Fibroblast of skin of abdomen (primary cell): ENCODE measurements at regions not wholly inside any gene's neighbourhood (a gene's known extent, or its start where the extent isn't known, plus 50 kb on each side); places are given as distances from the start of the nearest gene placed in this dataset.
"Not testable (repeated sequence)": the region's sequence is repeated elsewhere in the genome, so short reads cannot be mapped to it uniquely, and the experiment has no call there.

ENCODE experiments used
- DNase-seq: peaks from one replicate; pipeline ENCODE4 v3.0.0-alpha.2; 2013

DNA sequence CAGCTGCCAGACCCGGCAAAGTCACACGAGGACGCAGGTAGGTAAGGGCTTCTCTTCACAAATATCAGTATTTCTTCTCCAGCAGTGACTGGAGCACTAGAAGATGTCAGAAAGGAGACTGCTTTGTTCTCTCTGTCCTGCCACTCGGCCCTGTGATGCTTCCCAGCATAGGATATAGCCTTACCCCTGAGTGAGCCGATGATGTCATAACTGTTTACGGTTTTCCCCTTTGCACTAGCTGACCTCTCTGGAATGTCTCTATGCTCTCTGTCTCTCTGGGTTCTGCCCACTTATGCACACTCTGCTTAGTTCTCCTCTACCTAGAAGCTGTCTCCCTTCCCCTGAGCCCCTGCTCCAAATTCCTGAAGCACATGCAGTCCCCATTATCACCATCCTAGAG is 167.5 kb upstream of the PODXL start:
- peak; percentile 20 for DNase-seq

DNA sequence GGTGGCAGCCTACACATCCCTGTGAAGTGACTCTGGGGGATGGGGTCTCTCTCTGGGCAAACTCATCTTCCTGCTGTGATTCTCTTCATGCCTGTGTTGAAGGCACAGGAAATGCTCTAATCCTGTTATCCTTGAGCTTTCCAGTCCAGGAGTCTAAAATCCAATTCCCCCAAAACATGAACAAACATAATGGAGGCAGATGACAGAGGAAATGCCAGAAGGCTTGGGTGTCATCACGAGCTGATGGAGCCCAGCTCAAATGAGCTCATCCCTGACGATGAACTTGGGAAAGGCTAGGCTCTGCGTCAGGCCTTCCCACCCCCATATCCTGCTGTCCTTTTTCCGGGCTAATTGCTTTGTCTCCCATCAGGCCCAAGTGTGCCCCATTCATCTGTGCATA is 165.9 kb upstream of the PODXL start:
- DNase-seq: peak; percentile 40

DNA sequence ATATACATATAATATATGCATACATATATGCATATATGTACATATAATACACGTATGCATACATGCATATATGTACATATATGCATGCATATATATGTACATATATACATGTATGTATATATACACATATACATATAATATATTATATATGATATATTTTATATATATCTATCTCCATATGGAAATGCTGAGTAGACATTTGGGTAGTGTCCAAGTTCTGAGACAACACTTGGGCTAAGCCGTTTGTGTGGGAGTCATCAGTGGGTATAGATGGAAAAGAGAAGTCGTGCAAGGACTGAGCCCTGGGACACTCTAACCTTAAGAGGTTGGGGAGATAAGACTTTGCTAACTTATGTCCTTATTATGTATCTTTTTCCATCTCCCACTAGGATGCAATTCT is 165.2 kb upstream of the PODXL start:
- no peak for DNase-seq

DNA sequence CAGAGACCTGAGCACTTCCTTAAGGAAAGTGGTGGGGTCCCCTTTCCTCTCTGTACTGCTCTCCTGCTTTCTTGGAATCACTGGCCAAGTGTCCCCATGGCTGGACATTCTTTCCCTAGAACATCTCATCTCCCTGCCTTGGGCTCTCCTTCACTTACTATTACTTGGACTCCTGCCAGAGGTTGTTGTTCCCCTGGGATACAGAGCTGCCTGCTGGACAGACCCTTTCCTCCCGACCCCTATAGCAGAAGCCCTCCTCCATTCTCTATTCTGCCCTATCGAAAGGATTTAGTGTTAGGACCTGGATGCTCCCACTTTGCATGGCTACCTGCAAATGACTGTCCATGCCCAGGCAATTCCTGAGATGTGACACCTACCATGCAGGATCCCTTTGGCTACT is 164.3 kb upstream of the PODXL start:
- DNase-seq: no peak

DNA sequence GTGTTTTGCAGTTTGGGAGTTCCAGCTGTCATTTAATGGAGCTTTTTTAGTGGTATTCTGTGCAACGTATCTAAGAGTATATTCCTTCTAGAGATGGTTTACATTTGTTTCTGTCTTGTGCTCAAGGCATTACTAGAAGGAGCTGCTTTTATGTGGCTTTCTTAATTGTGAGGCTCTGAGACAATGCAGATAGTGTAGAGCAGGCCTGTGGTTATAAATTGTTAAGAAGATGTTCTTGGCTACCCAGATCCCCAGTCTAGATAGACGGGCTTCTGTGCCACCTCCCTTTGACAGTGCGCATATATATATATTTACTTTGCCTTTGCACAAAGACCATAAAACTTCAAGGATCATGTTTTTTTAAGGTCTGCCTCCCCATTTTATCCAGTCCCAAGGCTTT is 160.8 kb upstream of the PODXL start:
- DNase-seq: no peak

DNA sequence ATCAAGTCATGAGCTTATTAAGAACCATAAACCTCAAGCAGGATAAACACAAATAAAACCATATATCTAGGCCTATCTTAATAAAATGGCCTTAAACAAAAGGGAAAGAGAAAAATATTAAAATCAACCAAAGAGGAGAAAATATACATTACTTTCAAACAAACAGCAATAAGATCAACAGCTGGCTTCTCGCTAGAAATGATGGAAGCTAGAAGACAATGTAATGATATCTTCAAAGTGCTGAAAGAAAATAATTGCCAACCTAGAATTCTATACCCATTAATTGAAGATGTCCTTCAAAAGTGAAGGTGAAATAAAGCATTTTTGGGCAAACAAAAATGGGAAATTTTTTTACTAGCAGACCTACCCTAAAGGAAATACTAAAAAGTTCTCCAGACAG is 142.9 kb upstream of the PODXL start:
- DNase-seq: no peak

DNA sequence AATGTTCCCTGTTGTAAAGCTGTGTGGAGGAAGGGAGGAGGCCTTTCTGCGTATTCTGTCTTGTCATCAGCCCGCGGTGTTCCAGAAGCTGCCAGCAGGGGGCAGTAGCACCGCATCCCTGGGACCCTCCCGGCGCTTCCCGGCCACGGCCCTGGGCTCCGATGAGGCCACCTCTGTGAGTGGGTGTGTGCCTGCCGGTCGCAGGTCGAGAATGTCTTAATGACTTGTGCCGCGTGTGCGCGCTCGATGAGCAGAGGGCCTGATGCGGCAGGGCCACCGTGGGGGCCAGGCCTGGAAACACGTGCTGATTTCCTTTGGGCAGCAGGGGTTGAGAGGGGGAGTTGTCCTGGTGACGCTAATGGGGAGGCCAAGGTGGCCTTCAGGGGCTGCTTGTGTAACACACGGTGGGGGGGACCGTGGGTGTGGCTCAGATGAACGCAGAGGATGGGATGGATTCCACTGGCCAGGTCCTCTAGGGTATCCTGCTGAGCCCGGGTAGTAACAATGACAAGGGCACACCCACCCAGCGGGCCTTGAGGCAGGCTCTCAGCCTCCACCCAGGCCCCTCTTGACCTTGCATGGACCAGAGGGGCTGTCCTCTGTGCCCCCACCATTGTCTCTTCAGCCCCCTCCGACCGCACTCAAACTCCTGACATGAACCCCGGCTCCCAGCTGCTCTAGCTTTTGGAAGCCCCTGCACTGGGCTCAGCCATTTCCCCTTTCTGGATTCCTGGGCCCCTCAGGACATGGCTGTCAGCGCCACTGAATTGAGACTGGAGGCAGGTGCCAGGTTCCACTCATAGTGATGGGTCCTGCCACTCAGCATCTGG is 135.9 kb upstream of the PODXL start:
- peak; percentile 39 for DNase-seq

DNA sequence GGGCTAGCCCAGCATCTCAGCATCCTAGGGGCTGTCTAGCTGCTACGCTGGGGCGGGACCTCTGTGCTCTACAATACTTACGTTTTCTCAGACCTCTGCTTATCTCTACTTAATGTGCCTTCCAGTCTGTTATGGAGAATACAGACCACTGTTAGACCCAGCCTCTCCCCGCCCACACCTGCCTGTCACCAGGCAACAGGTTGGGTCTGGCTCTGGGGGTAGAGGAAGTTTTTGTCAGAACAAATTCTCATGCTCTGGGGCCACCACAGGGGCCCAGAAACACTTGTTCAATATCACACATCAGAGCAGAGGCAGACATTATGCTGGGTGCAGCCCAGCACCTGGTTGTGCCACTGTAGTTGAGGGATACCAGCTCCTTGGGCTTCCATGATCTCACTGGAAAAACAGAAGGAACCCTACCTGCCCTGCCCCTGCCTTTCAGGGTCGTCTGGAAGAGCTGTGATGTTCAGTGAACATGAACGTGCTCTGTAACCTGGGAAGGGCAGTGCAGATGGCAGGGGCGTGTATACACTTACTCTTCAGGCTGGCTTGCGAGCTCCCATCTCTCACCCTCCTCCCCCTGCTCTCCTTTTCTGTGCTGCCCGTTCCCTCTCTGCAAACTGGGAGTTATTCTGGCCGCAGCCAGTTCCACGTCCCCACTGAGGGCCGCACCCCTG is 135.2 kb upstream of the PODXL start:
- DNase-seq: no peak

DNA sequence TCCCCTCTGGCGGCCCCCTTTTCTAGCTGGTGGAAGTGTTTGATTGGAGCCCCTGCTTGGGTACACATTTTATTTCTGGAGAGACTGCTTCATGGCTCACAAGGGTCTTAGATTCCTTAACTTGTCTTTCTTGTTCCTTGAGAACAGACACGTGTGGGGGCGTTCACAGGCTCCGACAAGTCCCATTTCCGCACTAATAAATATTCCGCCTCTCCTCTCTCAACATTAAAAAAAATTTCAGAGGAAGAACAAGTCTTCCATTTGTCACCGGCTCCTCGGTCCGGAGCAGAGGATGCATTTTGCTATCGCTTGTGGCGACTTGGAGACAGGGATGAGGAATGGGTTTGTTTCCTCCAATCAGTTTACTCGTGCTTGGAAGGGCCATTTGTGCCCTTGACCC is 134.0 kb upstream of the PODXL start:
- no peak for DNase-seq

DNA sequence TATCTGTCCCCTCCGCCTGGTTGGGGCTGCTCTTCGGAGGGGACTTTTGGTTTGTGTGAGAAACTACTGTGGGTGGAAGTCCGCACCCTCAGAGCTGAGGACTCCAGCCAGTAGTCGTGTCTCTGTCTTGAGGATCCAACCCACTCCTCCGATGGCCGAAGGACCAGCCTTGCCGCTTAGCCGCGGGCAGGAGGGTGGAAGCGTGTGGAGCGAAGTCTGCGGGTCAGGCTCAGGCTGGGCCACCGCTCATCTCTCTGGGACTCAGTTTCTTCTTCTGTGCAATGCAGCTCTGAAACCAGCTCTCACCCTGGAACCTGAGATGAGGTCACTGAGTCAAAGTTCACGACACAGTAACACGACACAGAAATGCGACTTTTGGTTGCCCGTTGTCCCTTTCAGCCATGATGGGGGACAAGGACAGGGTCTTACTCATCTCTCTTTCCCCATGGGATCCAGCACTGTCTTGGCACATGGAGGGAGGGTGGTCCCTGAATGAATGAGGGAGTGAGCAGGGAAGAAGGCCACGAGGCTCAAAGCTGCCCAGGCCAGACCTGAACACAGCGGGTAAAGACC is 133.3 kb upstream of the PODXL start:
- no peak for DNase-seq

DNA sequence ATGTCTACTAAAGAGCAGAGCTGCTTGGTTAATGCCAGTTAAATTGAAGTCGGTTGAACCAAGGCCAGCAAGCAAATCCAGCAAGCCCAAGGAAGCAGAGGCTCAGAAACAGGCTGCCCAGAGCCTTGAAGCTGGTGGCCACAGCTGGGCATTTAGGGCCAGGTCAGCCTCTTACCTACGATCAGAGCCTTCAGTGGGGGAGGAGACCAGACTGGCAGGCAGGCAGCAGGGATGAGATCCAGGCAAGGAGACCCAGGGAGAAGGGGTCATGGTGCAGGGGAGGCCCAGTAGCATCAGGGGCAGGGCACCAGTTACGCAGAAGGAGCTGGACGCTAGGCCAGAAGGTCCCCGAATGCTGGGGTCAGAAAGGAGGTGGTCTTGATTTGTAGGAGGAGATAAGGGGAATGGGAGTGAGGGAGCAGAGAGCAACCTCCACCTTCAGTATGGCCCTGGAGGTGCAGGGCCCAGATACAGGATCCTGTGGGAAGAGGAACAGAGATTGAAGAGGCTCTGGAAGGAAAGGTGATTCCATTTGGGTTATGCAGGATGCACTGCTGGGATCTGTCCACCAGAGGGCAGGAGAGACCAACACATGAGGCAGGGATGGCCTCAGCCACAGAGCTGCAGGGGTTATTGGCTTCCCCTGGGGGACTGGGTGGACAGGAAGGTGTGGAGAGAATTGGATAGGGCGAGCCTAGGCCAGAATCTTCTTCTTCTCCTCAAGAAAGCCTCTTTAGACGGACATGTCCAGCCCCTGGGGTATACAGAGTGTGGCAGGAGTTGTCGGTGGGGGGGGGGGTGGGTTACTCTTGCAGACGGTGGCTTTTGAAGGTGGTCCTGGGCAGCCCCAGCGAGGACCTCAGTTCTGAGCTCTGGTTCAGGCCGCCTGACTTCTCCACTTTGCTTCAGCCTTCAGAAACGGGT is 132.6 kb upstream of the PODXL start:
- peak; percentile 59 for DNase-seq

DNA sequence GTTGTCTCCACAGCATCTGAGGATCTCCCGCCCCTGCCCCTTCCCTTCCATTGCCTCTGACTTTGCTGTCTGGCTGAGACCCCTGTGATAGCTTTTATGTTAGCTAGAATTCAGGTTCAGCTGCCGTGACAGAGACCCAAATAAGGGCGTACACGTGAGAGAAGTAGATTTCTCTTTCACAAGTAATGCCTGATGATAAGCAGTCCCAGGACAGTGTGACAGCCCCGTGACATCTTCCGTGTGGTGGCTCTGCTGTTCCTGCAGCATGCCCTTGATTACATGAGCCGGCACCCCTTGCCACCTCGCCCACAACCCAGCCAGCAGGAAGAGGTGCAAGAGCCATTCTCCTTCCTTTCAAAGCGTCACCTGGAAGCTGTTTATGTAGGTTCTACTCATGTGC is 130.9 kb upstream of the PODXL start:
- no peak for DNase-seq

DNA sequence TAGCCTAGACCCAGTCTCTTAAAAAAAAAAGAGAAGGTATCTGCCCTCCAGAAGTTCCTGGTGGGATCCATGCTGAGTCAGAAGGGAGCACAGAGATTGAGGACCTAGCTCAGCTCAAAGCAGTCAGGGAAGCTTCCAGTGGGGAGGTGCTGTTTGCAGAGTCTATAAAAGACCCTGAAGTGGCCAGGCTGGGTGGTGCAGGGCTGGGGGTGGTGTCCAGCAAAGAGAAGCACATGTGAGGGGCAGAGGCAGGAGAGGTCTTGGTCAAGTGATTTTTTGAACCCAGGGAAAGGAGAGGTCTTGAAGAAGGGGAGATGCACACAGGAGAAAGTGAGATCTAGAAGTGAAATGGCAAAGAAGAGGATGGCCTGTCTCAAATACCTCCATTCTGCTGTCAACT is 130.4 kb upstream of the PODXL start:
- no peak for DNase-seq

DNA sequence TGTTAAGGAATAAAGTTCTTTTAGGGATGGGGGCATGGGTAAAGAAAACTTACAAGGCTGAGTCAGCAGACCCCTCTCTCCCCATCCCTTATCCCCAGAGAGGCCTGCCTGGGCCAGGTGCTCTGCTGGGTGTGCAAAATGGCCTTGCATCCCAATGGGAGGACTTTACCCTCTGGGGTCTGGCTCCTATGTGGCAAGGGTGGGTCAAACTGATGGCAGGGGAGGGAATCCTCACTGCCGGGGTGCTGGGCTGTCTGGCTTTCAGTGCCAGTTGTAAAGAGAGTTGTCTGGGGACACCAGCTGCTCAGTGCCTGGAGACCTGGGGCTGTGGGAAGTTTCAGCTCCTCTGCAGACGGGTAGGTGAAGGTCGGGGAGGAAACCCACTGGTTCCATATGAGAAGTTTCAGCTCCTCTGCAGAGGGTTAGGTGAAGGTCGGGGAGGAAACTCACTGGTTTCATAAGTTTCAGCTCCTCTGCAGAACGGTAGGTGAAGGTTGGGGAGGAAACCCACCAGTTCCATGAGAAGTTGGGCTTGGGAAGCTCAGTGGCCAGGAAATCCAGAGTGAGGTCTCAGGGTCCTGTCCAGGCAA is 127.2 kb upstream of the PODXL start:
- DNase-seq: no peak

DNA sequence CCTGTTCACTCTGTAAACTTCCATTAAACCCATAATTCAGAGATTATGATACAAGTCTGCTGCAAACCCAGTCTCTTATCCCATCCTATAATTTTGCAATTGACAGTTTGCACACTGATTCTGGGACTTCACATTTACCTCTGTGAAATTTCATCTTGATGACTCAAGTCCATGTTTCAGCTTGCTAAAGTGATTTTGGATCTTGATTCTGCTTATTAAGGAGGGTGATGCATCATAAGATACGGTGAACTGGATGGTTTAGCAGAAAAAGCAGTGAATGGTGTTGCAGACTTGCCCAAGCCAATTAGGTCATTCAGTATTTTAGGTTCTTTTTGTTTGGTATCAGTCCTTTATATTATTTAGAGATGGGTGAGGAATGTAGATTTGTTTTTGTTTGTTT is 125.5 kb upstream of the PODXL start:
- no peak for DNase-seq

DNA sequence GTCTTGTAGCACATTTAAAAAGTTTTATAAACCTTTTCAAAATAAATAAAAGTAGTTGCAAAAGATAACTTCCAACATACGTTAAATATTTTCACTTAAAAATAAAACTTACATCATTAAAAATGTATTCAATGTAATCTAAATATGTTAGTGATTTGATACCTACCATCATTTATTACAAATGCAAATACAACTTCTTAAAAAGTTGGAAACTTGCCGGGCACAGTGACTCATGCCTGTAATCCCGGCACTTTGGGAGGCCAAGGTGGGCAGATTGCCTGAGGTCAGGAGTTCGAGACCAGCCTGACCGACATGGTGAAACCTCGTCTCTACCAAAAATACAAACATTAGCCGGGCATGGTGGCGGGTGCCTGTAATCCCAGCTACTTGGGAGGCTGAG is 122.6 kb upstream of the PODXL start:
- not testable (repeated sequence) for DNase-seq

DNA sequence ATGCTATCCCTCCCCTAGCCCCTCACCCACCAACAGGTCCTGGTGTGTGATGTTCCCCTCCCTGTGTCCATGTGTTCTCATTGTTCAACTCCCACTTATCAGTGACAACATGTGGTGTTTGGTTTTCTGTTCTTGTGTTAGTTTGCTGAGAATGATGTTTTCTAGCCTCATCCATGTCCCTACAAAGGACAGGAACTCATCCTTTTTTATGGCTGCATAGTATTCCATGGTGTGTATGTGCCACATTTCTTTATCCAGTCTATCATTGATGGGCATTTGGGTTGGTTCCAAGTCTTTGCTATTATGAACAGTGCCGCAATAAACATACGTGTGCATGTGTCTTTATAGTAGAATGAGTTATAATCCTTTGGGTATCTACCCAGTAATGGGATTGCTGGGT is 120.4 kb upstream of the PODXL start:
- DNase-seq: not testable (repeated sequence)

DNA sequence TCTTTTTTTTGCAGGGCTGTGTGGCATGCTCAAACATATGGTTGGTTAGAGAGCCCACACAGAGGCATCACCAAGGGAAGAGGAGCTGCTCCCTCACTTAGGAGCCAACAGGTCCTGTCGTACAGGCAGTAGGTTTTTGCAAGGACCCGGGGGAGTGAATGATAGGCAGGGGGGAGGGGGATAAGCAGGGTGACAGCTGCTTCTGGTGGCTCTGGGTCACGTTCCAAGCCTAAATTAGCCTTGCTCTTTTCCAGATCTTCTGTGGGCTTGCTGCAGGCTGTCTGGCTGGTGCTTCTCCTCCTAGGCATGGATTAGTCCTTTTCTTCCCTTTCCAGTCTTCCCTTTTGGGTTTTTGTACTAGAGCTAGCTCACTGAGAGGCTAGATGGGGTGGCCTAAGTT is 117.7 kb upstream of the PODXL start:
- no peak for DNase-seq

DNA sequence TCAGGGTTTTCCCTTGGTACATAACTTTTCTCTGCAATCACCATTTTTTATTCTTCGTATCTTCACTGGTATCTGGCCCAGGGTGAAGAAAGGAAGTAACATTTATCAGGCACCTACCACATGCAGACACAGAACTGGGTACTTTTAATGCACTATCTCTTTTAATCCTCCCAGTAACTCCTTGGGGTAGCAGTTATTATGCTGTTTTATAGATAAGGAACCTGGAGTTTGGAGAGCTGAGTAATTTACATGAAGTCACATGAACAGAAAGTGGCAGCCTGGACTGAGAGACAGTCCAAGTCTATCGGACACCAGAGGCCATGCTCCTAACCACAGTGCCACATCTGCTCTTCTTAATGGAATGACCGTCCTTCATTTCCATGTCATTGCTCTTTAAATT is 117.1 kb upstream of the PODXL start:
- DNase-seq: no peak

DNA sequence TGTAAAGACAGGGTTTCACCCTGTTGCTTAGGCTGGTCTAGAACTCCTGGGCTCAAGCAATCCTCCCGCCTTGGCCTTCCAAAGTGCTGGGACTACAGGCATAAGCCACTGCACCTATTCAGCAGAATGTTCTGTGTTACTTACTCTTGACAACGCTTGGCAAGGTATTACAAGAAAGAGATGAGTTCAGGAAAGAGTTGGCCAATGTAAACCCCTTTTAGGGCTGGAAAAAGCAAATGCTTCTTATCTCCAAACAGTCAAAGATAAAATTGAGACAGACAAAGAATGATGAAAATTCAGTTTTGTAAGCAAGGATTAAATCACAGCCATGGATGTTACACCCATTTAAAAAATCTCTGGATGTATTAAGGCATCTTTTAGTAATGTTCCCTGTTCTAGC is 114.0 kb upstream of the PODXL start:
- DNase-seq: no peak

DNA sequence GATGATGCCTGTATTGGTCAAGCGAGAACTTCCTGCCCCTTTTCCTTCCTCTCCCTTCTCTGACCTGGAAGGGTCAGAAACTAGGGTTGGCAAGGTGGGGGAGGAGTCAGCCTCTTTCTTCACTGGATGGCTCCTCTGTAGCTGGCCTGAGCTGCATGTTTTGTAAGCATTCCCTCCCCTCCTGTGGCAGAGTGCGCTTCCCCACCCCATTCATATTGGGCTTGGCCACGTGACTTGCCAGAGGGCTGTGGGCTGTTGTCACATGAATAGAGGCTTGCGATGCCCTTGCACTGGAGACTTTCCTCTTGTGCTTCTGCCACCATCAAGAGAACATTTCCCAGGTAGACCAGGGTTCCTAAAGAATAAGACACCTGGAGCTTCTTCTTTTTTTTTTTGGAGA is 111.3 kb upstream of the PODXL start:
- DNase-seq: no peak

DNA sequence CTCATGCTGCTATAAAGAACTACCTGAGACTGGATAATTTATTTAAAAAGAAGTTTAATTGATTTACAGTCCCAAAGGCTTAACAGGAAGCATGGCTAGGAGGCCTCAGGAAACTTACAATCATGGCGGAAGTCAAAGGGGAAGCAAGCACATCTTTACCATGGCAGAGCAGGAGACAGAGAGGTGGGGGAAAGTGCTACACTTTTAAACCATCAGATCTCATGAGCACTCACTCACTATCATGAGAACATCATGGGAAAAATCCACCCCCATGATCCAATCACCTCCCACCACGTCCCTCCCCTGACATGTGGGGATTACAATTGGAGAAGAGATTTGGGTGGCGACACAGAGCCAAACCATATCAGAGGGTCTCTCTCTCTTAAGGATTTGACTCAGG is 108.6 kb upstream of the PODXL start:
- DNase-seq: no peak

DNA sequence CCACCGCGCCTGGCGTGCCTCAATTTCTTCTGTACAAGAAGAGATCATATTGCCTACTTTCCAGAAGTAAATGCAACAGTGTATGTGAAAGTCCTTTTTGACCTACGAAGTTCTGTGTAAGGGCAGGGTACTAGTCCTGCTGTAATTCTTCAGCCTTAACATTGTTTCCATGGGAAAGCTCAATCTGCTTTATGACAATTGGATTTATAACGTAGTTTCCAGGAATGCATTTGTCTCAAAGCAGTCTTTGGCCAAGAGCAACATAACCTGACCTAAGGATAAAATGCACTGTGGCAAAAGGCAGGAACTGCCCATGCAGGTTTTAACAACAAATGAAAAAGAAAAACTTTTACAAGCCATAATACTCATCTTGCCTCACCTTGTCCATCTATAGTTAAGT is 108.1 kb upstream of the PODXL start:
- no peak for DNase-seq
